GM21367 (cell line): ENCODE measurements at regions not wholly inside any gene's neighbourhood (a gene's known extent, or its start where the extent isn't known, plus 50 kb on each side); places are given as distances from the start of the nearest gene placed in this dataset.

Source experiments
- ATAC-seq: cut with Tn5 transposase; IDR thresholded peaks from one replicate; pipeline ENCODE4 v1.9.1; 2021; ENCODE audit not compliant: unreplicated experiment

GRCh38 chr5:117262572-117263131 is 688.0 kb upstream of the SEMA6A start:
- ATAC-seq: no peak

GRCh38 chr5:117261948-117262571 is 687.4 kb upstream of the SEMA6A start:
- no peak for ATAC-seq

GRCh38 chr5:117255211-117256027 is 680.8 kb upstream of the SEMA6A start:
- ATAC-seq: no peak

GRCh38 chr5:117252566-117252965 is 677.9 kb upstream of the SEMA6A start:
- no peak for ATAC-seq

- ATAC-seq: no peak
Measured at GRCh38 chr5:117249086-117249815, 674.6 kb upstream of the SEMA6A start.

GRCh38 chr5:117246424-117246823 is 671.8 kb upstream of the SEMA6A start:
- ATAC-seq: no peak

- ATAC-seq: no peak
Measured at GRCh38 chr5:117245130-117245529, 670.5 kb upstream of the SEMA6A start.

- no peak for ATAC-seq
Measured at GRCh38 chr5:117242028-117242427, 667.4 kb upstream of the SEMA6A start.

- ATAC-seq: no peak
Measured at GRCh38 chr5:117236941-117237340, 662.3 kb upstream of the SEMA6A start.

GRCh38 chr5:117235786-117236185 is 661.2 kb upstream of the SEMA6A start:
- ATAC-seq: no peak

- no peak for ATAC-seq
Measured at GRCh38 chr5:117230375-117230774, 655.8 kb upstream of the SEMA6A start.

GRCh38 chr5:117220730-117221129 is 646.1 kb upstream of the SEMA6A start:
- ATAC-seq: no peak

- no peak for ATAC-seq
Measured at GRCh38 chr5:117218789-117219188, 644.2 kb upstream of the SEMA6A start.

- no peak for ATAC-seq
Measured at GRCh38 chr5:117212866-117213265, 638.2 kb upstream of the SEMA6A start.

- no peak for ATAC-seq
Measured at GRCh38 chr5:117210796-117211195, 636.2 kb upstream of the SEMA6A start.

GRCh38 chr5:117209479-117209878 is 634.9 kb upstream of the SEMA6A start:
- no peak for ATAC-seq

GRCh38 chr5:117207088-117207668 is 632.6 kb upstream of the SEMA6A start:
- no peak for ATAC-seq

GRCh38 chr5:117205894-117206293 is 631.3 kb upstream of the SEMA6A start:
- no peak for ATAC-seq

GRCh38 chr5:117204926-117205869 is 630.6 kb upstream of the SEMA6A start:
- ATAC-seq: no peak

GRCh38 chr5:117204404-117204803 is 629.8 kb upstream of the SEMA6A start:
- ATAC-seq: no peak
